ENCODE measurements at regions not wholly inside any gene's neighbourhood (a gene's known extent, or its start where the extent isn't known, plus 50 kb on each side); places are given as distances from the start of the nearest gene placed in this dataset.
"Not testable (repeated sequence)": the region's sequence is repeated elsewhere in the genome, so short reads cannot be mapped to it uniquely, and the experiment has no call there.

DNA sequence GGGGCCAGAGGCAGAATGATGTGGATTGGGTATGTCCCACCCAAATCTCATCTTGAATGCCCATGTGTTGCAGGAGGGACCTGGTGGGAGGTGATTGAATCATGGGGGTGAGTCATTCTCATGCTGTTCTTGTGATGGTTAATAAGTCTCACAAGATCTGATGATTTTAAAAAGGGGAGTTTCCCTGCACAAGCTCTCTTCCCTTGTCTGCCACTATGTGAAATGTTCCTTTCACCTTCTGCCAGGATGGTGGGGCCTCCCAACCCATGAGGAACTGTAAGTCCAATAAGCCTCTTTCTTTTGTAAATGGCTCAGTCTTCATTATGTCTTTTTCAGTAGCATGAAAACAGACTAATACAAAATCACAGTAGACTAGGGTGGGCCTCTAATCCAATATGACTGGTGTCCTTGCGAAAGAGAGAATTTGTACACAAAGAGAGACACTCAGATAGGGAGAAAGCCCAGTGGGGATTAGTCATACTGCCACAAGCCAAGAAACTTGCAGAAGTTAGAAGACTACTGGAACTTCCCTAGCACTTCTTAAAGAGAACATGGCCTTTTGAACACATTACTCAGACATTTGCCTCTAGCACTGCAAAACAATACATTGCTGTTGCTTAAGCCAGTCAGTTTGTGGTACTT is 68.4 kb downstream of the ANXA1 start:
- peak; percentile 44 for DNase-seq
- ATAC-seq: peak; percentile 93

DNA sequence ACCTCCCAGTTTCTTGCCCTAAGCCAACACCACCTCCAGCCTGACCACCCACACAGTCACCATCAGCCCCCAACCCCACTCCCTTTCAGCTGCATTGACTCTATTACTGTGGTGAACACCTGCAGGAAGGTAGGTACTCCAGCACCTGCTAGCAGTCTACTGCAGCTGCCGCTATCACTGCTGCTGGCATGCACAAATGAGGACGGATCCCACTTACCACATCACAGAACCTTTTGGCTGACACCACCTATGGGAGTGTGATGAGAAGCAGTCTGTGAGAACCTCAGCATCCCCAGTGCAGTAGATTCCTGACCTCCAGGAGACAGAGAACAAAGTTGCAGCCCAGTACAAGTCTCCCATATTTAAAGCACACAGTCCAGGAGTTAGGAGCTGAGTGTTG is 71.9 kb downstream of the ANXA1 start:
- DNase-seq (no peak), ATAC-seq (no peak)

DNA sequence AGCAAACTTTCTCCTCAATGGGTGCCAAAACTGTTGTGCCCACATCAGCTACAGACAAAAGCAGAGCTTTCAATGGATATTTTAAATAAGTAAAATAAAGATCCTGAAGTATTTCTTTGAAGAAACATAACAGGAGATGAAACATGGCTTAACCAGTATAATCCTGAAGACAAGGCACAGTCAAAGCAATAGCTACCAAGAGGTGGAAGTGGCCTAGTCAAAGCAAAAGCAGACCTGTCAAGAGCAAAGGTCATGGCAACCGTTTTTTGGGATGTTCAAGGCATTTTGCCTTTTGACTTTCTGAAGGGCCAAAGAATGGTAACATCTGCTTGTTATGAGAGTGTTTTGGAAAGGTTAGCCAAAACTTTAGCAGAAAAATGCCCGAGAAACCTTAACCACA is 77.9 kb downstream of the ANXA1 start:
- ATAC-seq (no peak), DNase-seq (no peak)

DNA sequence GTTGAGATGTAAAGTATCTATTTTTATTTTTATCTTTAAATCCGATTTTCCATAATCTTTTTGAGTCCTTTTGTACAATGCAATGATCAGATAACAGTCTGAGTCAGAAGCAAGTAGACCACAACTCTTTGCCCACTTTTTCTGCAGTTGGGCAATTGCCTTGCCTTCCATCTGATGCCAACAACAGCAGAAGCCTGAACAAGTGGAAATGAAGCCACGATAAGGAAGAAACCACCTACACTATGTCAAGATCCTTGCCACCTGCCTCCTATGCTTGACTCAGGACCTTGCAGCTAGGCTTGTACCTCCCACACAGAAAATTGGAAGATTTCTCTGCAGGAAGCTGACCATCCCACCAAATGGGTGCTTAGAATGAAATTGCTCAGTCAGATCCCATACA is 78.6 kb downstream of the ANXA1 start:
- DNase-seq (no peak), ATAC-seq (no peak)

DNA sequence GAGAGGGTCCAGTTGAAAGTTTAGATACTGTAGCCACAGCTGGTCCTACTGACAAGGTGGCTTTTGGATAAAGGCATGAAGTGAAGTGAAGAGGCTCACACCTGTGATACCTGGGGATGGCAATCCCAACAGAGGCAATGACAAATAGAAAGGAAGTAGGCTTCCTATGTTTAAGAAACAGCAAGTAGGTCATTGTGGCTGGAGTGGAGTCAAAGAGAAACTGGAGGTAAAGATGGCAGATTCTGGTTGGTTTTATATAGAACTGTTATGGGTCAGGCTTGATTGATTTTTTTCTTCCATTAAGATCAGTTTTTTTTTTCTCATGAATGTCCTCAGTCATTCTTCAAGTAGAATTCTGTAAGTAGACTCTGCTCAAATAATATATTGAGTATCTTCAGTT is 79.5 kb downstream of the ANXA1 start:
- peak; percentile 59 for ATAC-seq
- no peak for DNase-seq

DNA sequence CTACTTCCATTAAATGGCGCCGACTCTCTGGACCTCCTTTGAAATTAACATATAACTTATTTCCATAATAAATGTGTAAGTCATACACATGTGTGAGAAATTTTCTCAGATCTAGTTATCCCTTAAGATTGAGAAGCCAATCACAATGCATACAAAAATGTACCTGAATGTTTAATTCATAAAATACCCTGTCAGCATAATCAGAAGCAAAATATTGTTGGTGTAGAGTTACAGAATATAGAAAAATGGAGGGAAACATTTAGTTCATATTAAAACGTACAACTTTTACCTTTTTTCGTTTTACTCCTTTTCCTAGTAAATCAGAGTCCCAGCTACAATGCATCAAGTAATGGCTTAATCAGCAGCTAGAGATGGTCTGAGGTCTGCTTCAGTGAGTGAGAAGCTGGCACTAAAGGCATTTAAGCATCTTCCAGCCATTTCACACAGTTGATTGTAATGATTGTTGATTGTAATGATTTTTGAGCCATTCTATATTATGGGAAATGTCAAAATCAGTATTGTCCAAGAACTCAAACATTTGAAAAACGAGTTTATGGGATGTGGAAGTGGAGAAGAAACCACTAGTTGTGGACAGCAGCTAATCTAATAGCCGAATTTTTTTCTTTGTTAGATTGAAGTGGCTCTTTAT is 81.8 kb downstream of the ANXA1 start:
- no peak for ATAC-seq
- no peak for DNase-seq

DNA sequence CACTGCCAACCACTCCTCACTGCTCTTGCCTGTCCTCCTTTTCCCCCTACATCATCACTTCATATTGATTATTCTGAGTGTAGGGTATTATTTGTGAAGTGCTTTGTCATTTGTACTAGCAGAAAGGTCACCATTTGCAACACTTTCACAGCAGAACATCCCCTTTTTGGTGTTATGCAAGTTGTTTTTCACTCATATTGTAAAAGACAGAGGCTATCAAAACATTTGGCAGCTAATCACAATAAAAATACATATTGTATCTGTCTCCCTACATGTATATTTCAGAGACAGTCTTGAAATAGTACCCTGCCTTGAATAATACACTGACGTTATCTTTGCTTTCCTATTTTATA is 82.3 kb downstream of the ANXA1 start:
- DNase-seq: no peak
- no peak for ATAC-seq

DNA sequence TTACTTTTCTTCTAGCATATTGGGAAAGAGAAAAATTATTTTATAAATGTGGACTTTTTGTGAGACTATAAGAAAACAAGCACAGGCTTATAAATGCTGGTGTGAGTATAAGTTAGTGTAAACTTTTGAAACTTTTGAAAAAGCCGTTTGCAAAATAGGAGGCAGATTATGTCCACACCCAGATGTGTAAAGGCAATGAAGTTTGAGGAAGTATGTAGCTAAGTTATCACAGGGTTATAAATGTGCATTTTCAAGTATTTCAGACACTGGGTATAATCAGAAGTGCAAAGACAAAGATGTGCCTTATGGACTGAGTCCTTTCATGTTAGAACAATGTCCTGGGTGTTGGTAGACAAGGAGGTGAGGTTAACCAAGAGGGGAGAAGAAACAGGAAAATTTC is 85.5 kb downstream of the ANXA1 start:
- DNase-seq: no peak
- ATAC-seq: no peak

DNA sequence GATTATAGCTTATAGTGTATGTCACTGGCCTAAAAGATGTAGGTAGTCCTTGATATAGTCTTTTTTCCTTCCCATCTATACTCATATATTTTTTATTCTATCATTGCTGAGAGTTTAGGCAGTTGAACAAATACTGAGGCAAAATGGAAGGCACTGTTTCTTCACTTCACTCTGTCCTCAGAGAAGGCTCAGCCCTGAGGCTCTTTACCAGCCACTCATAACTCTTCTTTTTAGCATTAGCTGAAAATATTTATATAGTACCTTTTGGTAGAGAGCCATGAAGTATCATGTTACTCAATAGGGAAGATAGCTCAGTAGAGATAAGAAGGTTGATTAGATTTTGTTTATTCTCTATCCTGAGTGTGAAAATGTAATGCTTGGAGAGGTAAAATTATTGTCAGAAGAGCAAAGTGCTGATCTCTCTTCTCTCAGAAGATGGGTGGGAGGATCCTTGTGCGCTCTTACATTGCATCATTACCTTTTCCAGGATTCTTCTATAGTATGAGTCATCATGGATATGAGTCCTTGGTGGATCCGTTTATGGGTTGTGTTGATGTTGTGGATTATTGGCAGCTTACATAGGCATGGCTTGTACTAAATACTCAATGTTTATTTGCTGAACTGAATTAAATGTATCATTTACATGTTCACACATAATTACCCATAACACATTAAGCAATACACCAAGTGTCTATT is 88.1 kb downstream of the ANXA1 start:
- ATAC-seq (no peak), DNase-seq (no peak)

DNA sequence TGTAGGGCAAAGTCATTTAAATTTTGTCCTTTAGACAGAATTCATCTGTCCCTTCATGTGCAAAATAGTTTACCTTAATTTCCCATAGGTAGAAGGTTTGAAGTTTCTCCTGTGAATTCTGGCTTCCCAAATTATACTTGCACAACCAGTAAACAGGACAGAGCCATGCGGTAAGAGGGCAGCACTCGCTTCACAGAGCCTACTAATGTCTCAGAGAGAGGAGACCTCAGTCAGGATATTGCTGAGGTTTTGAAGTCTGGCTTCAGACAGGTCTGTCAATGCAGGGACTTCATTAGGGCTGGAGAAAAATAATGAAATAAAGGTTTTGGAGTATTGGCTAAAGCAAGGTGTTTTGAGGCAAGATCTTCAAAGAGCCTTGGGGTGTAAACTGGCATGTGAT is 91.4 kb downstream of the ANXA1 start:
- no peak for DNase-seq
- ATAC-seq: no peak

DNA sequence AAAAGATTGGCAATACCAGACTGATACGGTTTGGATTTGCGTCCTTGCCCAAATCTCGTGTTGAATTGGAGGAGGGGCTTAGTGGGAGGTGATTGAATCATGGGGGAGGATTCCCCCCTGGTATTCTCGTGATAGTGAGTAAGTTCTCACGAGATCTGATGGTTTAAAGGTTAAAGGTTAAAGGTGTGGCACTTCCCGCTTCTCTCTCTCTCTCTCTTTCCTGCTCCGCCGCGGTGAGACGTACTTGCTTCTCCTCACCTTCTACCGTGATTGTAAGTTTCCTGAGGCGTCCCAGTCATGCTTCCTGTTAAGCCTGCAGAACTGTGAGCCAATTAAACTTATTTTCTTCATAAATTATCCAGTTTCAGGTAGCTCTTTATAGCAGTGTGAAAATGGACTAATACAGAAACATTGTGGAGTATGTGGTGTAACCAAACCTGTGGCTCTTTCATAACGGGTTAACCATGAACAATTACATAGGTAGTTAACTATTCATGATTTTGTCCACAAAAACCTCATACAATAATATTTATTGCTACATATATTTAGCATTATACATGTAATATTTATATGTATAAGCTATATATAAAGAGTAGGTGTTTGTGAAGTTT is 107.5 kb downstream of the ANXA1 start:
- DNase-seq (no peak), ATAC-seq (no peak)

DNA sequence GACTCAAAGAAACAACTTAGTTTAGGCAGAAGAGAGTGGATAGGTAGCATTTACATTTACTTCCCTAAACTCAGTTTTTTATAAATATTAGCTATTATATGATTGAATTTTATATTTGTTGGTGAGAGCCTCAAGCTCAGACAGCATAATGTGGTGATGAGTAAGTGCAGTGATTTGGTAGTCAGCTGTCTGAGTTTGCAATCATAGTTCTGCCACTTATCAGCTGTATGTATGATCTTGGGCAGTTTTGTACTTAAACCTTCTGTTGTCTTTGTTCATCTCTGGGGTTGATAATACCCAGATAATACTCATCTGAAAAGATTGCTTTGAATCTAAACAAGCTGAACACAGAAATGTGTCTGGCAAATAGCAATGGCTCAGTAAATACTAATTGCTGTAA is 108.8 kb downstream of the ANXA1 start:
- ATAC-seq (no peak), DNase-seq (no peak)

DNA sequence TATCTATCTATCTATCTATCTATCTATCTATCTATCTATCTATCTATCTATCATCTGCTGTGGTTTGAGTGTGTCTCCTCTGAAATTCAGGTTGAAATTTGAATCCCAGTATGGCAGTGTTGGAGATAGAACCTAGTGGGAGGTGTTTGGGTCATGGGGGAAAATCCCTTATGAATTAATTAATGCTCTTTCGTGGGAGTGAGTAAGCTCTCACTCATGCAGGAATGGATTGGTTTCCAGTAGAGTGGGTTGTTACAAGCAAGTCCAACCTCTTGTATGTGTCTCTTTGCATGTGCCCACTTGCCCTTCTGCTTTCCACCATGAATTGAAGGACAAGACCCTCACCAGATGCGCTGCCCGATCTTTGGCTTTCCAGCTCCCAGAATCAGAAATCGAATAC is 113.0 kb downstream of the ANXA1 start:
- no peak for ATAC-seq

DNA sequence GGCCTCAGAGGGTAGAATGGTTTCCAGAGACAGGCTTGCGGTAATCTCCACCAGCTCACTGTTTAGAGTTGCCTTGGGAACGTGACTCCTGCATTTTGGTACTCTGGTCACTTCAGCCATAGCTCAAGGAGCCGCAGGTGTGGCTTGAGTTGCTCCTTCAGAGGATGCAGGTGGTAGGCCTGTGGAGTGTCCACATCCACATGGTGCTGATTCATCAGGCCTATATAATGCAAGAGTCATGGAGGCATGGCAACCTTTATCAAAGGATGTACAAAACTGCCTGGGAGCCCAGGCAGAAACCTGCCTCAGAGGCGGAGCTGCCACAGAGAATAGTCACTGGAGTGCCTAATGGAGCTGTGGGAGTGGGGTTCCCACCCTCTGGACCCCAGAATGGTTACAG is 114.2 kb downstream of the ANXA1 start:
- DNase-seq: no peak
- no peak for ATAC-seq

More for the DNA sequence above, 113.0 kb downstream of the ANXA1 start:
- no peak for DNase-seq

DNA sequence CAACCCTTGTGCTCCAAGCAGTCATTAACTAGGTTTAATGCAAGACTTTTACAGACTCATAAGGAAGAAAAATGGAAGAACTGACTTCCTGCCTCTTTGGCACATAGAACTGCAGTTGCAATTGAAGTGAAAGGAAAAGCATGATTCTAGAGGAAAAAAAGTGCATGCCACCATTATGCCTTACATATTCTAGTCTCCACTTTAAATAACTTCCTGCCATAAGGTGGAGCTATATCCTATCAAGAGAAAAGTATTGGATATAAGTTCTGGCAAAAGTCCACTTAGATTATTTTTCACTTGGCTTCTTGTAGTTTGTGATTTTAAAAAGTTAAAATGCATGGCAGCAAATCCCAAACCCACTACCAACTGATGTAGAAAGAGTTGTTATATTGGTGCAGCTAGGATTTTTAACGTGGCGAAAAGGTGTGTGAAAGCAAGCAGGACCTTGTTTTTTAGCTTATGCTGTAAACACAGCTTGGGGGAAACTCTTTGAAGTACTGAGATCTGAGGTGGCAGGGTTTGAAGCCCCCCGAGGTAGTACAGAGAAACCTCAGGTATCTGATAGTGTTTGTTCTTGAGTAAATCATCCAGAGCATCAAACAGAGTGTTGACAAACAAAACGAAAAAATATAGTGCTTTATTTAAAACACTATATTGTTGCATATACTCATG is 117.9 kb downstream of the ANXA1 start:
- DNase-seq (no peak), ATAC-seq (no peak)

DNA sequence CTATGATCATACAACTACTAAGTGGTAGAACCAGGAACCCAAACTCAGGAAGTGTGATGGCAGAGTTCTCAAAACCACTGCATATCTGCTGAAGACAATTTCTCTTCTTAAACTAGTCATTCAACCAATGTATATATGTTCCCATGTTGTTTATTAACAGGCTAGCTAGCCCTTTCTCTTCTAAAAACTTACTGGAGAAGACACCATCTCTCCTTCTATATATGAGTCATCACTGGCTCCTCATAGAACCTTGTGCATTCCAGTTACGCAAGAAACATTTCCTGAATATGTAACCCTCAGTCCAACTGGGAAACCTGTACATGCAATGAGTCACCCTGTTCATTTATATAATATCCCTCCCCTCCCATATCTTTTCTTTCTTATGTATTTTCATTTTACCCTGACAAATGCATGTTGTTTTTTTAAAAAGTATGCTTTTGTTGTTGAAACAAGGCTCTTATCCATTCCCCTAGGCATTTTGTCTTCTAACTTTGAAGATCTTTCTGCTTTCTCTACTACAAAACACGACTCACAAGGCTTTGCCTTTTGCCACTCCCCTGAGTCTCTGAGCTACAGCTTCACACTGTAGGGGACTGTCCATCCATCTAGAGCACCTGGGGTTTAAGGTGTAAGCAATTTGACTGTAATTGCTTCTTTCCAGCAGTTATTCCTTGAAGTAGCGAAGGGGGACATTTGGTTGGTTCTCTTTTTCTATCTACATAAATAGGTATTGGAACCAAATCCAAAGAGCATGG is 119.5 kb downstream of the ANXA1 start:
- ATAC-seq (no peak), DNase-seq (no peak)

DNA sequence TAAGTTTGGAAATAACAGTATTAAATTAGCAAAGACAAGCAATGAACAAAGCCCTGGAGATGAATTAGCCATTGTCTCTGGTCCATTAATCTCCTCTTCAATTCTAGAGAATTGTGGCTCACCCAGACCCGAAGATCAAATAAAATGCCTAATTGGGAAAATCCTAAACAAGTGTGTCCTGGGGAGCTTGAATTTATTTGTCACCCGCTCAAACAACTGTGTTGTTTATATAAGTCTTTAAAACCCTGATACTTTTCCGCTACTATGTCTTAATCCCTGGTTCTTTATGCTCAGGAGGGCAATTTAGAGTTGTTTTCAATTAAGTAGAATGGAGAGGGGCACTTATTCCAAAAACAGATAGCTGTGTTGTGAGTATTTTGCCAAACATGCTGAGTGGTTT is 128.4 kb downstream of the ANXA1 start:
- DNase-seq: no peak
- no peak for ATAC-seq

DNA sequence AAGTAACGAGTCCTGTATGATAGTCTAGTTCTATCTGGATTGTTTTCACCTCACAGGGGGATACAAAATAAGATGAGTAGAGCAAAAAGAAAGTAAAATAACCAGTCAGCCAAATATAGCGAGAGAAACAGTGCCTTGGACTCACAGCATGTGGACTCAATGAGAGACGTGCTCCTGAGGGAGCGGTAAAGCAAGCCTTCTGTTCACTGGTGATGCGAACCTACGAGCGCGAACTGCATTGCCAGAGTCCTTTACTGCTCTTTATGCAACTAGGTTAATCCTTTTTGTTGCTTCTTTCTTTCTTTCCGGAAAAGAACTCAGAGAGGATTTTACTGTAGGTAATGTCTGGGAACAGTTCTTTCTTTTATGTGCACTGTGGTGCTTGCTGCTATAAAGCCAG is 132.7 kb downstream of the ANXA1 start:
- ATAC-seq (no peak), DNase-seq (no peak)

DNA sequence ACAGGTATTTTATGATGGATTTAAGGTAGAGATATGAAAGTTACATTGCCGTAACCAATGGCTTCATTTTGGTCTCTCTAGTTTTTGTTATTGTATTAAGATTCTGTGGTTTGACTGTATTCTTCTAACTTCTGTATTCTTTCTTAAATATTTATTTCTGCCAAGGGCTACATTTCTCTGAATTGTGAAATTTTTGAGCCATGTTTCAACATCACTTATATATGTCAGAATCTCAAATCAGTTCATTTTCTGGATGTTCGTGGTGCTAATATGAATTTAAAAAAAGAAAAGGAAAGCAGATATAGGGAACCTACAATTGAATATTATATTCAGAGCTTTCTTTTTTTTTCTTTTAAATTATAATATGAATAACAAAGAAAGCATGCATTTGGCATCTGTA is 142.7 kb downstream of the ANXA1 start:
- no peak for DNase-seq
- ATAC-seq: no peak

DNA sequence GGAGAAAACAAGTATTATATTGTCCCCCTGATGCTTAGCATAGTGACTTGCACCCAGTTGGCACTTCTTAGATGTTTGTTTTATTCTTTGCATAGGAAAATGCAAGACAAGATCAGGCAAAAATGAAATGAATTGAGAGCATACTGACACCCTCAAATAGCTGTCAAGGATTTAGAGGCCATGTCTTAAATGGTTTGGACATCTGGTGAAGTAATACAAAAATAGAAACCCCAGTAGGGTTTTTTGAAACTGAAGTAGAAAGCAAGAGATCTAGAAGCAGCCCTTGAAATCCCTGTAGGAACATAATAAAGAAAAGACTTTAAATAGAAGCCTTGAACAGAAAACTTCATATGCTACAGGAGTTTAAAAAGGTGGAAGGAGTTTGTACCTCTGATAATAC is 174.3 kb downstream of the ANXA1 start:
- DNase-seq: no peak
- no peak for ATAC-seq

DNA sequence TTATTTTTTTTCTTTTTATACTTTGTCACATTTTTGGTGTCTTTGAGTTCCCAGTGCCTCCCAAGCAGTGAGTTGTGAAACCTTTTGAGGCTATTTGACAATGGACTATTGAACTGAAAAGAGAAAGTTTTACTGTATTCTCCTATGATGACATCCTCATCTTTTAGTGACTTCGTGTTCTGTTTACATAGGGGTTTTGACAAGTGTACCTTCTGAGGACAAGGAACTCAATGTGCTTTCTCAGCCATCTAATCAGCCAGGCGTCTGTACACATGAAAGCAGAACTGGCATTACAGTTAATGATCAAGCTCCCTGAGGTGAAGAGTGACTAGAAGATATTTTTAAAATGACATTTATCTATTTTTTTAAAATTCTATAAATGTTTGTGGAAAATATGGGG is 175.5 kb downstream of the ANXA1 start:
- no peak for ATAC-seq
- no peak for DNase-seq

DNA sequence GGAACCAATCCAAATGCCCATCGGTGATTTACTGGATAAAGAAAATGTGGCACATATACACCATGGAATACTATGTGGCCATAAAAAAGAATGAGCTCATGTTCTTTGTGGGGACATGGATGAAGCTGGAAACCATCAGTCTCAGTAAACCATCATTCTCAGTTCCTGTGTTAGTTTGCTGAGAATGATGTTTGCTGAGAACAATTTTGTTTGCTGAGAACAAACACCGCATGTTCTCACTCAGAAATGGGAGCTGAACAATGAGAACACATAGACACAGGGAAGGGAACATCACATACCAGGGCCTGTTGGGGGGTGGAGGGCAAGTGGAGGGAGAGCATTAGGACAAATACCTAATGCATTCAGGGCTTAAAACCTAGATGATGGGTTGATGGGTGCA is 185.5 kb downstream of the ANXA1 start:
- DNase-seq, ATAC-seq: not testable (repeated sequence)
